H1 (cell line): ENCODE measurements at regions not wholly inside any gene's neighbourhood (a gene's known extent, or its start where the extent isn't known, plus 50 kb on each side); places are given as distances from the start of the nearest gene placed in this dataset.

Source experiments
- CBX5 ChIP-seq: fragments of 300-800, 300-1000 bp; sonication (generic); IDR thresholded peaks from 2 replicates; pipeline ENCODE4 v1.7.1; 2016; ENCODE audit warnings: antibody characterized with exemption, low read length, low read depth
- GABPA ChIP-seq: IDR thresholded peaks from 2 replicates; pipeline ENCODE4 v1.6.1; 2011; ENCODE audit warnings: mild to moderate bottlenecking, low read length, moderate library complexity, borderline replicate concordance; ENCODE audit not compliant: insufficient read depth
- MAFK ChIP-seq: IDR thresholded peaks from 2 replicates; pipeline ENCODE4 v1.6.1; 2012; ENCODE audit warnings: low read depth, mild to moderate bottlenecking, improper control_type of control experiment, low read length
- RAD21 ChIP-seq, 2 experiments: IDR thresholded peaks in 1 of 2; conservative IDR thresholded peaks in 1 of 2; 2 replicates each; pipeline ENCODE4 v1.6.1; 2011; ENCODE audit warnings: low read depth in 2 of 2, low read length in 2 of 2, improper control_type of control experiment in 1 of 2, inconsistent platforms in 1 of 2, mild to moderate bottlenecking in 1 of 2, moderate library complexity in 1 of 2
- ZNF274 ChIP-seq: IDR thresholded peaks from 2 replicates; pipeline ENCODE4 v1.7.0; 2012; ENCODE audit warnings: low read length, borderline replicate concordance; ENCODE audit errors: extremely low read depth

GRCh38 chr22:44438056-44438455 lies 60.0 kb downstream of the RTL6 start (continued):
- TF ChIP-seq CBX5 (no peak), MAFK (no peak), RAD21 (IDR thresholded peaks at IDR 0.05 in 1 of 2, conservative IDR thresholded peaks at IDR 0.05 in 1 of 2; ENCODE audit: low read depth in 2 of 2, low read length in 2 of 2) (peak; percentile 56 to 73), GABPA (peak; percentile 47; the same call in 1 of the 2 replicates), ZNF274 (no peak)
